WTC11 (cell line): ENCODE measurements at regions not wholly inside any gene's neighbourhood (a gene's known extent, or its start where the extent isn't known, plus 50 kb on each side); places are given as distances from the start of the nearest gene placed in this dataset.

Experiments used
- ATAC-seq: fragments of 200-7000 bp; cut with Tn5 transposase; 2 replicates; pipeline ENCODE4 v1.10.0; 2021; ENCODE audit warnings: mild to moderate bottlenecking, moderate library complexity
- CTCF ChIA-PET: fragments of 300-600 bp; sonication (Branson Sonifier 250); formaldehyde crosslinking; loops from one replicate; lab custom pipeline; 2021; ENCODE audit warnings: antibody characterized with exemption; lab: Charles Lee
- POLR2A ChIA-PET: fragments of 350-600 bp; sonication (Branson Sonifier 250); formaldehyde crosslinking; loops from one replicate; lab custom pipeline; 2021; ENCODE audit warnings: antibody characterized with exemption; lab: Charles Lee
- DNase-seq: peaks from one replicate; pipeline ENCODE4 v3.0.0; 2021; ENCODE audit warnings: low spot score
- H3K27ac Mint-ChIP-seq: 2 replicates; pipeline ENCODE4 v1.8.0; 2021; ENCODE audit warnings: mixed read lengths
- H3K27me3 Mint-ChIP-seq: 2 replicates; pipeline ENCODE4 v1.8.0; 2021; ENCODE audit warnings: low read depth, mild to moderate bottlenecking, moderate library complexity, mixed read lengths
- H3K36me3 Mint-ChIP-seq: 2 replicates; pipeline ENCODE4 v1.8.0; 2021; ENCODE audit warnings: mixed read lengths
- H3K4me1 Mint-ChIP-seq: 2 replicates; pipeline ENCODE4 v1.8.0; 2022; ENCODE audit warnings: mixed read lengths
- H3K4me3 Mint-ChIP-seq: 2 replicates; pipeline ENCODE4 v1.8.0; 2021; ENCODE audit warnings: mild to moderate bottlenecking, moderate library complexity, mixed read lengths
- H3K9me3 Mint-ChIP-seq: 2 replicates; pipeline ENCODE4 v1.8.0; 2021; ENCODE audit warnings: mixed read lengths
- ATF2 ChIP-seq: sonication (generic); formaldehyde crosslinking; IDR thresholded peaks from 2 replicates; pipeline ENCODE4 v1.8.1; 2022; ENCODE audit warnings: low read depth, missing genetic modification reagents, borderline replicate concordance
- FOXK1 ChIP-seq: sonication (generic); formaldehyde crosslinking; IDR thresholded peaks from 2 replicates; pipeline ENCODE4 v1.8.0; 2022; ENCODE audit warnings: mild to moderate bottlenecking, moderate library complexity, missing genetic modification reagents
- FOXP1 ChIP-seq: sonication (generic); formaldehyde crosslinking; IDR thresholded peaks from 2 replicates; pipeline ENCODE4 v1.8.0; 2022; ENCODE audit warnings: missing genetic modification reagents, mild to moderate bottlenecking, moderate library complexity, borderline replicate concordance
- NFATC4 ChIP-seq: fragments of 250-450 bp; sonication (Bioruptor Pico); IDR thresholded peaks from 2 replicates; pipeline ENCODE4 v1.9.0; 2021; ENCODE audit warnings: mild to moderate bottlenecking
- PREB ChIP-seq: sonication (generic); formaldehyde crosslinking; IDR thresholded peaks from 2 replicates; pipeline ENCODE4 v1.8.1; 2022; ENCODE audit warnings: mild to moderate bottlenecking, missing genetic modification reagents, moderate library complexity, borderline replicate concordance
- RELA ChIP-seq: sonication (generic); formaldehyde crosslinking; IDR thresholded peaks from 2 replicates; pipeline ENCODE4 v1.8.1; 2022; ENCODE audit warnings: missing genetic modification reagents, mild to moderate bottlenecking, borderline replicate concordance
- USF2 ChIP-seq: sonication (generic); formaldehyde crosslinking; IDR thresholded peaks from 2 replicates; pipeline ENCODE4 v1.8.1; 2023; ENCODE audit warnings: mild to moderate bottlenecking, missing genetic modification reagents, moderate library complexity
- ZNF138 ChIP-seq: sonication (generic); formaldehyde crosslinking; conservative IDR thresholded peaks from 2 replicates; pipeline ENCODE4 v1.8.1; 2022; ENCODE audit warnings: mild to moderate bottlenecking, moderate library complexity, missing genetic modification reagents
- ZNF281 ChIP-seq: sonication (generic); formaldehyde crosslinking; IDR thresholded peaks from 2 replicates; pipeline ENCODE4 v1.8.0; 2023; ENCODE audit warnings: mild to moderate bottlenecking, missing genetic modification reagents
- ZNF317 ChIP-seq: sonication (generic); formaldehyde crosslinking; IDR thresholded peaks from 2 replicates; pipeline ENCODE4 v1.8.1; 2023; ENCODE audit warnings: low read depth, mild to moderate bottlenecking, moderate library complexity, missing genetic modification reagents, borderline replicate concordance
- ZNF416 ChIP-seq: fragments of 250-450 bp; sonication (Bioruptor Pico); IDR thresholded peaks from 2 replicates; pipeline ENCODE4 v1.9.0; 2021; ENCODE audit warnings: mild to moderate bottlenecking, inconsistent platforms
- ZSCAN18 ChIP-seq: fragments of 250-450 bp; sonication (Bioruptor Pico); IDR thresholded peaks from 2 replicates; pipeline ENCODE4 v2.1.2; 2022; ENCODE audit warnings: mild to moderate bottlenecking, moderate library complexity

GRCh38 chr2:2586931-2587330, 255.9 kb upstream of the MYT1L start (continued):
- no peak for TF ChIP-seq PREB (CRISPR knock-in tag)

GRCh38 chr2:2586068-2586776, 255.1 kb upstream of the MYT1L start:
- no peaks in the 10 kb centered on the region for H3K27me3 Mint-ChIP-seq
- H3K4me3 Mint-ChIP-seq: no peak overlapping the region
- CTCF ChIA-PET: no interaction called here
- DNase-seq (no peak), ATAC-seq (peak; percentile 44; the same call in 1 of the 2 replicates)
- H3K4me1 Mint-ChIP-seq: peaks cover 16% of the 10 kb centered on the region
- POLR2A ChIA-PET: no interaction called here
- no peak overlapping the region for H3K27ac Mint-ChIP-seq
- peaks cover 5% of the 10 kb centered on the region for H3K9me3 Mint-ChIP-seq
- H3K36me3 Mint-ChIP-seq: no peaks in the 10 kb centered on the region
- TF ChIP-seq USF2 (CRISPR knock-in tag): peak; percentile 71
- no peak for TF ChIP-seq ZNF416 (CRISPR knock-in tag)

GRCh38 chr2:2582998-2583545, 252.0 kb upstream of the MYT1L start:
- ATAC-seq: no peak
- no peak for TF ChIP-seq NFATC4 (CRISPR knock-in tag)
- no peak for TF ChIP-seq FOXK1 (CRISPR knock-in tag)
- TF ChIP-seq ZNF281 (CRISPR knock-in tag): no peak
- no peak for TF ChIP-seq ZSCAN18 (CRISPR knock-in tag)
- no peak for TF ChIP-seq FOXP1 (CRISPR knock-in tag)
- TF ChIP-seq ZNF317 (CRISPR knock-in tag): no peak
- TF ChIP-seq ZNF138: no peak
- no peak for TF ChIP-seq RELA (CRISPR knock-in tag)
- no peak for TF ChIP-seq ATF2 (CRISPR knock-in tag)
- Mint-ChIP-seq H3K36me3 (no peaks in the 10 kb centered on the region), H3K27ac (no peak overlapping the region), H3K4me3 (no peak overlapping the region), H3K9me3 (peaks cover 5% of the 10 kb centered on the region), H3K27me3 (no peaks in the 10 kb centered on the region), H3K4me1 (peaks cover 13% of the 10 kb centered on the region)
- DNase-seq: no peak
- ChIA-PET CTCF (interaction anchor here (0.8 kb wide), 1 partner anchor 39 kb away, joined by 3 read pairs; no protein-coding TSS in a partner anchor), POLR2A (no interaction called here)
